IPS DF 6.9 (cell line): ENCODE measurements at regions not wholly inside any gene's neighbourhood (a gene's known extent, or its start where the extent isn't known, plus 50 kb on each side); places are given as distances from the start of the nearest gene placed in this dataset.
"Not testable (repeated sequence)": the region's sequence is repeated elsewhere in the genome, so short reads cannot be mapped to it uniquely, and the experiment has no call there.

ENCODE experiments used
- DNase-seq: peaks from one replicate; pipeline ENCODE4 v3.0.0-alpha.2; 2013; ENCODE audit warnings: low read depth, low spot score
- H3K27ac ChIP-seq: one replicate; pipeline ENCODE4 v1.5.1; 2013; ENCODE audit warnings: low read length, control low read depth
- H3K27me3 ChIP-seq: 2 replicates; pipeline ENCODE4 v1.6.1; 2013; ENCODE audit warnings: mild to moderate bottlenecking, low read length; ENCODE audit not compliant: control insufficient read depth, insufficient read depth
- H3K36me3 ChIP-seq: 2 replicates; pipeline ENCODE4 v1.6.1; 2013; ENCODE audit warnings: low read length; ENCODE audit not compliant: control insufficient read depth, insufficient read depth
- H3K4me1 ChIP-seq: 2 replicates; pipeline ENCODE4 v1.6.1; 2013; ENCODE audit warnings: low read length; ENCODE audit not compliant: control insufficient read depth, insufficient read depth
- H3K4me3 ChIP-seq: 2 replicates; pipeline ENCODE4 v1.5.1; 2013; ENCODE audit warnings: mild to moderate bottlenecking, low read length
- H3K9me3 ChIP-seq: 2 replicates; pipeline ENCODE4 v1.6.1; 2013; ENCODE audit warnings: low read length, inconsistent platforms; ENCODE audit not compliant: control insufficient read depth, insufficient read depth
- WGBS: extraction: QIAGEN DNeasy Blood & Tissue Kit; methylation state at CpG from one replicate; pipeline ENCODE4 v1.1.7; 2013; ENCODE audit warnings: mixed read lengths, missing lambda C conversion rate; ENCODE audit not compliant: insufficient read length, insufficient coverage; 5-methylcytosine and 5-hydroxymethylcytosine counted together

GRCh38 chr3:124152891-124153290, 161.0 kb upstream of the ROPN1 start:
- H3K4me3 ChIP-seq, H3K27ac ChIP-seq, H3K4me1 ChIP-seq, DNase-seq, H3K36me3 ChIP-seq, H3K27me3 ChIP-seq, H3K9me3 ChIP-seq: not testable (repeated sequence)
- WGBS = no CpG with 5 or more reads among the region's 1 CpG

- H3K27me3 ChIP-seq = no peaks in the 10 kb centered on the region
- no peak overlapping the region for H3K4me3 ChIP-seq
- no peaks in the 10 kb centered on the region for H3K36me3 ChIP-seq
- DNase-seq = no peak
- H3K4me1 ChIP-seq = peaks cover 7% of the 10 kb centered on the region; the same call in 1 of the 2 replicates
- no peaks in the 10 kb centered on the region for H3K9me3 ChIP-seq
- no CpG with 5 or more reads among the region's 6 CpGs for WGBS
- H3K27ac ChIP-seq = no peak overlapping the region
These were observed 165.2 kb upstream of the ROPN1 start for GRCh38 chr3:124156866-124157712.

- no peak for DNase-seq
- Histone ChIP-seq H3K27me3 (no peaks in the 10 kb centered on the region), H3K27ac (peak overlapping the region; percentile 17), H3K36me3 (no peaks in the 10 kb centered on the region), H3K9me3 (no peaks in the 10 kb centered on the region), H3K4me1 (peaks cover 7% of the 10 kb centered on the region; the same call in 1 of the 2 replicates), H3K4me3 (no peak overlapping the region)
- no CpG with 5 or more reads among the region's 3 CpGs for WGBS
These were observed 165.8 kb upstream of the ROPN1 start for GRCh38 chr3:124157748-124158147.

GRCh38 chr3:124158168-124158881, 166.4 kb upstream of the ROPN1 start:
- no CpG with 5 or more reads among the region's 5 CpGs for WGBS
- Histone ChIP-seq H3K27ac (peak overlapping the region; percentile 17), H3K36me3 (no peaks in the 10 kb centered on the region), H3K4me3 (no peak overlapping the region), H3K4me1 (peaks cover 7% of the 10 kb centered on the region; the same call in 1 of the 2 replicates), H3K9me3 (no peaks in the 10 kb centered on the region), H3K27me3 (no peaks in the 10 kb centered on the region)
- DNase-seq = peak; percentile 66

- Histone ChIP-seq H3K4me1 (peaks cover 7% of the 10 kb centered on the region; the same call in 1 of the 2 replicates), H3K4me3 (no peak overlapping the region), H3K9me3 (no peaks in the 10 kb centered on the region), H3K36me3 (no peaks in the 10 kb centered on the region), H3K27ac (no peak overlapping the region), H3K27me3 (no peaks in the 10 kb centered on the region)
- WGBS = no CpG with 5 or more reads among the region's 2 CpGs
- no peak for DNase-seq
These were observed 169.5 kb upstream of the ROPN1 start for GRCh38 chr3:124161448-124161847.

DNA sequence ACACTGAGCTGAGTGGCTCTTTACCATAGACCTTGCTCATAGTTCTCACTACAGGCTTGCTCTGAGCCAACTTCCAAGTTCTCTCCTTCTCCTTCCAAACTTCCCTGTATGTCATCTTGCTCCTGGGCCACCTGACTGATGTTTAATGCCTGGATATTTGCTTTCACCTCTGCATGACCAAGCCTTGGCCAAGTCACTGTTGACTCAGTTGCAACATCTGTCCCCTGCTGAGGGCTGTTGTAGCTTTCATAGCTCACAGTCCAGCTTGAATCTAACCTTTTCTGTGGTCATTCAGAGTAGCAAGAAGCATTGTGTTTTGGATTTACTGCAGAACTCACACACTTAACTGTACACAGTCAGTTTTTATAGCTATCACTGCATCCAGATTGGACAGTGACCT, 171.8 kb upstream of the ROPN1 start:
- H3K27me3 ChIP-seq = no peaks in the 10 kb centered on the region
- no peak overlapping the region for H3K27ac ChIP-seq
- no peak for DNase-seq
- peaks cover 2% of the 10 kb centered on the region; the same call in 1 of the 2 replicates for H3K4me1 ChIP-seq
- H3K9me3 ChIP-seq = no peaks in the 10 kb centered on the region
- H3K4me3 ChIP-seq = no peak overlapping the region
- H3K36me3 ChIP-seq = no peaks in the 10 kb centered on the region

DNA sequence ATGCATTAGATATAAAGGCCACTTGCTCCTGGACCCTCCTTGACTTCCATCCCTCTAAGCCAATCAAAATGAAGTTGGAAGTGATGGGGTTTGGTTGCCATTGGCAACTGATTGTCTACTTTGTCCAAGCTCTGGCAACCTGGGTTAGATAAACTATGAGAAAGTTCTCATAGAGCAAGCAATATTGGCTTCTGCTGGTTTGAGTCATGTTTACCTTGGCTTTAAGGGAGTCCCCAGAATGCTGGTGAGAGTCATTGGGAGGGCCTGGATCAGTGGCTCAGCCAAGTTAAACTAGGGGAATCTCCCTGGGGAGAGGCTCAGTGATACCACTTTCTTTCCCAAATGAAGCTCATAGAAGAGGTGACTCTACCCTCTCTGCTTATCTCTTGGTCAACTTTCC, 176.3 kb upstream of the ROPN1 start:
- H3K27ac ChIP-seq = no peak overlapping the region
- no peaks in the 10 kb centered on the region for H3K36me3 ChIP-seq
- no peaks in the 10 kb centered on the region for H3K4me1 ChIP-seq
- no peak overlapping the region for H3K4me3 ChIP-seq
- no peak for DNase-seq
- H3K9me3 ChIP-seq = no peaks in the 10 kb centered on the region
- no peaks in the 10 kb centered on the region for H3K27me3 ChIP-seq

- H3K4me3 ChIP-seq = no peak overlapping the region
- no peak for DNase-seq
- H3K4me1 ChIP-seq = no peaks in the 10 kb centered on the region
- H3K27me3 ChIP-seq = no peaks in the 10 kb centered on the region
- no CpG with 5 or more reads among the region's 2 CpGs for WGBS
- no peaks in the 10 kb centered on the region for H3K9me3 ChIP-seq
- H3K27ac ChIP-seq = no peak overlapping the region
- no peaks in the 10 kb centered on the region for H3K36me3 ChIP-seq
These were observed 180.4 kb upstream of the ROPN1 start for GRCh38 chr3:124172283-124172682.

DNA sequence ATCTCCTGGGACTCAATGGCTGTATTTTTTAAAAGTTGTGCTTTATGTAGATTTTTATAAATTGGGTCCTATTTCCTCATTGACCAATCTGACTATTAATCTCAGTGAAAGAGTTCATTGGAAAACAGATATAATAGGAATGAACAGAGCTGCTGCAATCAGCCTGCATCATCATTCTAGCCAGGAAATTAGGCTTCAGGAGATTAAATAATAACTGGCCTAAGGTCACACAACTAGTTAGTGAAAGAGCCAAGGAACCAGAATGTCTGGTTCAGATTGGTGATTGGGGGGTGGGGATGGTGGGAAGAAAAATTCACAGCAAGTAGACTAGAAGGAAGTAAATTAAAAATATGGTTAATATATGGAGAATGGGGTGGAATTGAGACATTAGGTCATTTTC, 180.9 kb upstream of the ROPN1 start:
- DNase-seq = no peak
- Histone ChIP-seq H3K4me1 (no peaks in the 10 kb centered on the region), H3K27ac (no peak overlapping the region), H3K27me3 (no peaks in the 10 kb centered on the region), H3K36me3 (no peaks in the 10 kb centered on the region), H3K4me3 (no peak overlapping the region), H3K9me3 (no peaks in the 10 kb centered on the region)

DNA sequence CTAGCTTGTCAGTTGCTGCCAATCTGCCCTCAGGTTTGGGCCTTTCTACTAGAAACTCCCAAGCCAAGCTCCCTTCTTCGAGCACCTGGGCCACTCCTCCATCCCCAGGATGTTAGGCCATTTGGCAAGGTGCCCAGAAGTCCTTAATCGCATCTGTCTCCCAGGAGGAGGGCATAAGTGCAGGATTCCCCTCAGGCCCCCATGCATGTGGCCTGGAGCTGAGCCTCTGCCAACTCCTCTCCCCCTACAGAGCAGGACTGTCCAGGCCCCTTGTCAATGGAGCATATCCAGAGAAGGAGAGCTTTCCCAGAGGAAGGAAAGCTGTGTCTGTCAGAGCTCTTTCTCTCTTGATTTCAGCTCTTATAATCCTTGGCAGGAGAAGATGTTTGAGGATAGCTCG, 182.6 kb upstream of the ROPN1 start:
- no CpG with 5 or more reads among the region's 3 CpGs for WGBS
- no peaks in the 10 kb centered on the region for H3K36me3 ChIP-seq
- DNase-seq = no peak

More for the DNA sequence above, 182.6 kb upstream of the ROPN1 start:
- Histone ChIP-seq H3K27ac (no peak overlapping the region), H3K4me3 (no peak overlapping the region), H3K9me3 (no peaks in the 10 kb centered on the region), H3K27me3 (no peaks in the 10 kb centered on the region), H3K4me1 (no peaks in the 10 kb centered on the region)
